ENCODE measurements at regions not wholly inside any gene's neighbourhood (a gene's known extent, or its start where the extent isn't known, plus 50 kb on each side); places are given as distances from the start of the nearest gene placed in this dataset.
"Not testable (repeated sequence)": the region's sequence is repeated elsewhere in the genome, so short reads cannot be mapped to it uniquely, and the experiment has no call there.

DNA sequence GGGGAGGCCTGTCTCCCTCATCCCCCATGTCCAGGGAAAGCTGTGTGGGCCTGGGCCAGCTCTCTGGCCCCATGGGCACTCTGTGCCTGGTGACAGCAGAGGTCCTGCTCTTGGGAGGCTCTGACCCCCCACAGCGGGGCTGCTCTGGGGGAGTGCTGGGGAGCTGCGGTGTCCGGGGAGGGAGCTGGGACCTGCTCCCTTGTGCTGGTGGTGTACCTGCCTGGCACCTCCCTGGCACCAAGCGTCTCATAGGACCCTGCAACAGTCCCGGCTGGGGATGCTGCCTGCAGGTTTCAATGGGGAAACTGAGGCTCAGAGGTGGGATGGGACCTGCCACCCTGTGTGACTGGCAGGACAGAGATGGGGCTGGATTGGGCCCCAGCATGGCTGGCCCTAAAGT is 111.3 kb downstream of the KIF26A start:
- no peak for DNase-seq (ENCODE audit: extremely low read depth in 1 of 2, low read depth in 1 of 2)

- no peak for DNase-seq (ENCODE audit: extremely low read depth in 1 of 2, low read depth in 1 of 2)
These were observed 111.8 kb downstream of the KIF26A start for GRCh38 chr14:104250175-104250574.

- no peak for DNase-seq (ENCODE audit: extremely low read depth in 1 of 2, low read depth in 1 of 2)
These were observed 114.1 kb downstream of the KIF26A start for GRCh38 chr14:104252256-104253215.

DNA sequence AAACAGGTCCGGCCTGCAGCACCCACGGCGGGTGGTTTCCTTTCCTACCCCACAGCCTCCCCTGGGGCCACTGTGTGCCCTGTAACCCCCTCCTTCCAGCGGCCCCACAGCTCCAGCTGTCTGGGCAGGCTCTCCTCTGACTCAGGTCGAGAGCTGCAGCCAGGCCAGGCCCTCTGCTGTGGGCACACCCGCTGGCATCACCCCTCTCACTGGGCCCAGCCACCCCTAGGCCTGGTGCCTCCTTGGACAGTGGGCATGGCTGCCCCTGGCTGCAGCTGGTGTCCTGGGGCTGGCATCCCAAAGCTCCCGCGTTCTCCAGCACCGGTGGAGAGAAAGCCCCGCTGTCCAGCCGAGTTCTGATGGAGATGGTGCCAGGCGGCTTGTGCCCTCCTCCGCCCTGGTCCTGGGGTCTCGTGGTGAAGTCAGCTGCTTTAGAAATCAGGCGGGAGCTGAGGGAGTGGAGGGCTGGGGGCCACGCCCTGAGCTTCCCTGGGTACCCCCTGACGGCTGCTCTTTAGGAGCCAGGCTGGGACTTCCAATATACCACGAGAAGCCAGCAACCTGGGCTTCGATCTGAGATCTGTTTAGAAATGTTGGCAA is 114.9 kb downstream of the KIF26A start:
- DNase-seq (ENCODE audit: extremely low read depth in 1 of 2, low read depth in 1 of 2): no peak

DNA sequence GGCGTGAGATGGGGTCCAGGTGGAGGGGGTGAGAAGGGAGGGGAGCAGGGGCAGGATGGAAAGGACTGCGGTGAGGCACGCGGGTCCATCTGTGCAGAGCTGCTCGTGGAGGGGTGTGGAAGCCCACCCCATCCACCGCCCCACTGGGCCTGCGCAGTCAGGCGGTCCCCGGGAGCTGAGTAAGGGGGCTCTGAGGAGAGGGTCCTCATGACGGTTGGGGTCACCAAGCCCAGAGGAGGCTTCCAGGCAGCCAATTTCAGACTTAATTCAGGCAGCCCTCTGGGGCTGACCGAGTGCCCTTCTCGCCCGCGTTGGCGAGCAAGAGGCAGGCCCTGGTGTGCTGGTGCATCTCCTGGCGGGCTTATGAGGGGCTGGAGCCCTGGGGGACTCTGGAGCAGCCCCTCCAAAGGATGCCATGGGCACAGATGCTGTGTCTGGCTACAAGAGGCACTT is 115.5 kb downstream of the KIF26A start:
- DNase-seq (ENCODE audit: extremely low read depth in 1 of 2, low read depth in 1 of 2): no peak

GRCh38 chr14:104254735-104255400 is 116.5 kb downstream of the KIF26A start:
- DNase-seq (ENCODE audit: extremely low read depth in 1 of 2, low read depth in 1 of 2): no peak

GRCh38 chr14:104256025-104256424 is 117.6 kb downstream of the KIF26A start:
- no peak for DNase-seq (ENCODE audit: extremely low read depth in 1 of 2, low read depth in 1 of 2)

DNA sequence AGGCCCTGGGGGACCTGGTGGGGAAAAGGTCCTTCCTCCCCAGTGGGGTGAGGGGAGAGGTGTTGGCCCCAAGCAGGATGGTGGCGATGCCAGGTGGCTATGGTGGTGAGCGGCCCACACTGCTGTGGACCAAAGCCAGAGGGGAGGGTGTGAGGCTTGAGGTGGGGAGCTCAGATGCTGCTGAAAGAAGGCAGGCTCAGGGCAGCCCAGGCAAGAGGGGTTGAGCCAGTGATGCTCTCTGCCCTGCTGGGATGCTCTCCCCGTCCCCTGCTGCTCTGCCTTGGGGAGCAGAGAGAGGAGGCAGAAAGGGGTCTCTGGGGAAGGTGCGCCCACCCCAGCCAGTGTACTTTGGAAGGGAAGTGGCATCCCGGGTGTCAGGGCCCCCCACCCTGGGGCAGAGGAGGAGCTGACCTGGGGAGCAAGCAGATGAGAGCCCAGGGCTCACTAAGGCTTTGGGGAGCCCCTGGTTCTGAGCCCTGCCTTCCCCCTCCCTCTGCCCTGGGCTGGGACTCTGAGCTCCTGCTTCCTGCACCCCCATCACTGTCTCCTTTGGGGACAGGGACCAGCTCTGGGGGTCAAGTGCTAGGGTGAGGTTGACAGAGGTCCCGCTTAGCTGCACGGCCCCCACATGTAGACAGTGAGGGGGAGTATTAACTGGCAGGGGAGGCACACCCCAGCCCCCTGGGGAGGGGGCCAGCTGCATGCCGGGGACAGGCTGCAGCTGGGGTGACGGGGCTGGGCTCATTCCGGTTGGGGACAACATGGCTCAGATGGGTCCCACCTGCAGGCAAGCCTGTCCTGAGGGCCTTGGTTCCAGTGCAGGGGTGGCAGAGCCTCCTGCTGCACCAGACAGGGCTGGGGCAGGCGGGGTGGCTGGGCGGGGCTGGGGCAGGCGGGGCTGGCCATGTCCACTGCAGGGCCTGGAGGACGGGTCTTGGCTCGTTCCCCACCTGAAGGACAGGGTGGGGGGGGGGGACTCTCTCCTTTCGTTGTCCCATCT is 124.4 kb downstream of the KIF26A start:
- no peak for DNase-seq (ENCODE audit: extremely low read depth in 1 of 2, low read depth in 1 of 2)

GRCh38 chr14:104263675-104264358 is 125.4 kb downstream of the KIF26A start:
- no peak for DNase-seq (ENCODE audit: extremely low read depth in 1 of 2, low read depth in 1 of 2)

GRCh38 chr14:104264495-104265265 is 126.3 kb downstream of the KIF26A start:
- DNase-seq (ENCODE audit: extremely low read depth in 1 of 2, low read depth in 1 of 2): no peak

DNA sequence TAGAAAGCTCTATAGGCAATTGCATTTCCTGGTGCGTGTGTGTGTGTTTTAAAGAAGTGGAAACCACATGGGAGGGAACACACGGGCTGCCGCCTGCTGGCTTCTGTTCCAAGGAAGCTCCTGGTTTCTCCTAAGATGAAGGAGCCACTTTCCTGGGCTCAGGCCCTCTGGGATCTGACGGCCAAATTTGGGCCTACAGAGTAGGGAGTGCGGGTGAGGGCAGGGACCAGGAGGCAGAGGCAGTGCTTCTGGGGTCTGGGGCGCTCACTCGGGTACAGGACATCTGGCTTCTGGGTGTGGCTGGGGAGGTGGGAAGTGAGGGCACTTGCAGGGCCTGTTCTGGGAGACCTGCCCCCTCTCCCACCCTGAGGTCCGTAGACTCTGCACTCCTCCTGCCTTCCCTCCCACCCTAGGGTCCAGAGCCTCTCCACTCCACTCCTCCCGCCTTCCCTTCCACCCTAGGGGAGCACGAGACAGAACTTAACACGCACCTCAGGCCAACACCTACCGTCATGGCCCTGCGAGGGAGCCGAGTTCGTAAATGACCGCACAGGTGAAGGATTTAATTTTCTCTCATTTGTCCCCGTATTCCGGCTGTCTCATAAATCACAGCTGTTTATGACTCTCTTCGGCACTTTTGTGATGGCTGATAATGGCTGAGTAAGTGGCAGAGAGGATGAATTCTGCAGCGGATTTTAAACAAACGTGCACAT is 127.7 kb downstream of the KIF26A start:
- no peak for DNase-seq (ENCODE audit: extremely low read depth in 1 of 2, low read depth in 1 of 2)

DNA sequence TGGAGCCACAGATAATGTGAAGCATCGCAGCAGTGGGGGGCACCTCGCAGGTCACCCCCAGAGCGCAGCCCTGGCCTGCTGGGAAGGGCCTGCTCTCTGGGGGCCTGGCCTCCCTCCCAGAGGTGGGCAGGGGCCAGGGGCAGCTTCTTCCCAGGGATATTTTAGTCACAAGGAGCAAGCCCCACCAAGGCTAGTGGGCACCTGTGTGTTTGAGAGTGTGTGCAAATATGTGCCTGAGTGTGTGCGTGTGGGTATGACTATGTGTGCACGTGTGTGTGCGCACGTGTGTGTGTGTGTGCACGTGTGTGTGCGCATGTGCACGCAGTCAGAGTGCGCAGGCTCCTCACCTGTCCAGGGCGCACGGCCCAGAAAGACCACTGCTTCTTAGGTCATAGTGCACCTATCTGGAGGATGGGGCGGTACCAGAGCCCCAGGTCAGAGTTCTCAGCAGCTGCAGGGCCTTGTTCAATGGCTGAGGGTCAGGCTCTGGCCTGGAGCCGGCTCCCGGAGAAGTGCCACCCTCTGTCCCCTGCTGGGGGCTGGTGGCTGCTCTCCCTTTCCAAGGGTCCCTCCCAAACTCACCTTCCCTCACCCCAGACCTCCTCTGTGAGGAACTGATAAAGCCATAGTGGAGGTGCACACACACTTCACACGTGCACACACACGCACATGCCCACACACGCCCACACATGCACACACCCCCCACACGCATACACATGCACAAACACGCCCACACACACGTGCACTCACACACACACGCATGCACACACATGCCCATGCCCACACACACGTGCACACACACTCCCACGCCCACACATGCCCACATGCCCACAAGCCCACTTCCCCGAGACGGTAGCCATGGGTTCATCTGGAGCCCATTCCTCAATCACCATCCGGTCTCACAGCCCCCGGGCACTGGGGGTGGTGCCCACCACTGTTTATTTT is 128.5 kb downstream of the KIF26A start:
- DNase-seq (ENCODE audit: extremely low read depth in 1 of 2, low read depth in 1 of 2): no peak

DNA sequence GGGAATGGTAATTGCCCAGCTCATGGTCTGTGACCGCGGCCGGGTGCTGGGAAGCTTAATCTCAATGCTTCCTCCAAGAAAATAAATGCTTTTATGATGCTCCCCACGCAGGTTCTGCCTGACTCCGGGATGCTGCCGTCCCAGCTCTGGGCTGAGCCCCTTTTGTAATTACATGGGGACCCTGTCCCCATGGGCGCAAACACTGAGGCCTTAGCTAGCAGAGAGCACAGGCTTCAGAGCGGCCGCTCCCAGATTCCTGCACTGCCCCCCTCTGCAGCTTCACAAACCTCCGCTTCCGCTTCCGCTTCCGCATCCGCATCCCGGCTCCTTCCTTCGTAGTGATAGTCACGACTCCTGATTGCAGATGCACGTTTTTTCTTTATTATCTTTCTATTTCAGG is 129.5 kb downstream of the KIF26A start:
- DNase-seq (ENCODE audit: extremely low read depth in 1 of 2, low read depth in 1 of 2): no peak

DNA sequence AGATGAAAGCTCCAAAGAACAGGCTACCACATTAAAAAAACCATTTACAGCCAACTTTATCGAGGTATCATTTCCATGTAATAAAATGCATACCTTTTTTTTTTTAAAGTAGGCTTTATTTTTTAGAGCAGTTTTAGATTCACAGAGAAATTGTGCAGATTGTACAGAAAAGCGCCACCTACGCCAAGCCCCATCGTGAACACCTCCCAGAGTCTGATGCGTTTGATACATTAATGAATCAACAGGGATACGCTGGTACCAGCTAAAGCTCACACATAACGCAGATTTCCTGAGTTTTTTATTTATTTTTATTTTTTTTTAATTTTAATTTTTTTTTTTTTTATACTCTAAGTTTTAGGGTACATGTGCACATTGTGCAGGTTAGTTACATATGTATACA is 129.9 kb downstream of the KIF26A start:
- DNase-seq (ENCODE audit: extremely low read depth in 1 of 2, low read depth in 1 of 2): no peak

- no peak for DNase-seq (ENCODE audit: extremely low read depth in 1 of 2, low read depth in 1 of 2)
These were observed 130.5 kb downstream of the KIF26A start for GRCh38 chr14:104268725-104269436.

- not testable (repeated sequence) for DNase-seq (ENCODE audit: extremely low read depth in 1 of 2, low read depth in 1 of 2)
These were observed 131.3 kb downstream of the KIF26A start for GRCh38 chr14:104269511-104270241.
